GM18868 (cell line): ENCODE measurements at regions not wholly inside any gene's neighbourhood (a gene's known extent, or its start where the extent isn't known, plus 50 kb on each side); places are given as distances from the start of the nearest gene placed in this dataset.
"Not testable (repeated sequence)": the region's sequence is repeated elsewhere in the genome, so short reads cannot be mapped to it uniquely, and the experiment has no call there.

Source experiments
- ATAC-seq: cut with Tn5 transposase; IDR thresholded peaks from one replicate; pipeline ENCODE4 v1.9.1; 2021; ENCODE audit warnings: mild to moderate bottlenecking, moderate library complexity; ENCODE audit not compliant: unreplicated experiment

DNA sequence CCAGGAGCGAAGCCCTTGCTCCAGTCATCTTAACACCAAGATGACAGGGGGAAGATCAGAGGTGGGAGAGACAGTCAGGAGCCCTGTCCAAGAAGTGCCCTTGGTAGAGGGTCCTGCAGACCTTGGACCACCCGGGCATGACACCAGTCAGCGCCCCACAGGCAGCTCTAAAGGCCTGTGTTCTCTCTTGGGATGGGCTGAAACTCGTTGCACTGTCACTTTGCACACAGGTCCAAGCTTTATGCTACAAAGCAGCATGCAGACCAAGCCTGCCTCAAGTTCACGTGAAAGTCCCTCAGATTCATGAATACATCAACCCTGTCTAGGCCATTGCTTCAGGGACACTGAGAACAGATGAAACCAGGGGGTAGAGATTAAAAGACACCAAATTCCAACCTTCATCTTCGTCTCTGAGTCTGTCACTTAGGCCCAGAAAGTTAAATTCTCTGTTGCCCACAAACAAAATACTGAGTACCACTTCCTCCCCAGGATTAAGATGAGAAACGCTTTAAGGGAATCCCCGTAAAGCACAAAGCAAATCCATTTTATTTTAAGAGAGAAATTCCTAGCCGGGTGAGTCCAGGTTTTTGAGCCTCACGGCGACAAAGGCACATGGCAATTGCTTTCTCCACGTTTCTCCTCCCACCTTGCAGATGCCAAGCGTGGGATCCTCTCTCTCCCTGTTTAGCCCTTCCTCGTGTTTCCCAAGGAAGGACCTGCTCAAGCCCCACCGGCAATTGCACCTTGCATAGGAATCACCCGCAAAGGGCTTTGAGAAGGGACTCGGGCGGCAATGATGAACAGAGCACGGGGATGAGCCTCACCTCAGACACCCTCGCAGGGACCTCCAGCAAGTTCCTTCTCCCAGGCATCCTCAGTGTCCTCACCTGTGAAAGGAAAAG lies 75.0 kb upstream of the ID2 start:
- ATAC-seq = peak; percentile 15

DNA sequence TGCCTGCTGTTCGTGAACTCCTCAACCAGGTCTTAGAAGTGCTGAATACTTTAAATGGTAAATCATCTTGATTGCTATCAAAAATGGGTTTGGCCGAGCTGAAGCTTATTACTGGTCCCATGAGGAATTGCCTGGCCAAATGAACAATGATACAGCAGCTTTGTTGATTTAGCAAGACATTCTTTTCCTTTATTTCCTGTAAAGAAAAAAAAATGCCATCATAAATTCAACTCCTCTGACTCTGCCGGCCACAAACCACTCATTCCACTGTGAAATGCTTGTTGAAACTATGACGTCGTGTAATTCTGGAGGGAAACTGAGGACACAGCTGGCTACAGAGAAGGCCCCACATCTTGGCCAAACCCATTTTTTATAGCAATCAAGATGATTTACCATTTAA lies 74.2 kb upstream of the ID2 start:
- no peak for ATAC-seq

DNA sequence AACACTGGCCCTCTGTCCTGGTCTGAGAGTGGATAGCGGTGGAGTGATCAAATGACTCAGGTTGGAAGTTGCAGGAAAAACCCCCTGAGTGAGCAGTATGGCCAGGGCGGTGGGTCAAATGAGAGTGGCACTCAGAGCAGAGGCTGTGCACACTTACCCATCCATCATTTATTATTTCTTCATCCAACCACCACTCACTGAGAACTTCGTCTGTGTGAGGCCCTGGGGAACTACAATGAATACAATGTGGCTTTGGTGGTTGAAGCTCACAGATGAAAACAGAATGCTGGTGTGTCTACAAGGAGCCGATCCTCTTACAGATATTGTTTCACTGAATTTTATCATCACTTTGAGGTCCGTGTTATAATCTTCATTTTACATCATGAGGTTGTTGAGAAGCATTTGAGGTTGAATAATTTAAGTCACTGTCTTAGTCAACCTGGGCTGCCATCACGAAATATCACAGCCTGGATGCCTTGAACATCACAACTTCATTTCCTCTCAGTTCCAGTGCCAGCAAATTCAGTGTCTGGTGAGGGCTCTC lies 73.4 kb upstream of the ID2 start:
- ATAC-seq = no peak

DNA sequence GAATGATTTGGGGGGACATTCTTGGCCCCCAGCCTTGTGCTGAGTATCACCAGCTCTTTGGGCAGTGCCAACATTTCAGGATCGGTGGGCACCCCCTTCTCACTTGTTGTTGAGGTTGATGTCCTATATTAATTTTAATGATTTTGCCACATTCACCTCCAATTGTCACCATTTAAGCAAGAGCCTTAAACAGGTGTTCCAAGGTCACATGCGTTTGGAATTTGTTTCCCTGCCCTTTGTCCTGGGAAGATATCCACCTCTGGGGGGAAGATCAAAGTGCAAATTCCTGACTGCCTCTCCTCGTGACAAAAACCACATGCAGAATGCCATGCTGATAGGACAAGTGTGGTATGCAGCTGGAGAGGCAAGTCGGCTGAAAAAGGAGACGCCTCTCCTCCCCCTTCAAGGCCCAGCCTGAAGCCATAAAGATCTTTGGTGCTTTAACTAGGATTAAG lies 72.5 kb upstream of the ID2 start:
- no peak for ATAC-seq

DNA sequence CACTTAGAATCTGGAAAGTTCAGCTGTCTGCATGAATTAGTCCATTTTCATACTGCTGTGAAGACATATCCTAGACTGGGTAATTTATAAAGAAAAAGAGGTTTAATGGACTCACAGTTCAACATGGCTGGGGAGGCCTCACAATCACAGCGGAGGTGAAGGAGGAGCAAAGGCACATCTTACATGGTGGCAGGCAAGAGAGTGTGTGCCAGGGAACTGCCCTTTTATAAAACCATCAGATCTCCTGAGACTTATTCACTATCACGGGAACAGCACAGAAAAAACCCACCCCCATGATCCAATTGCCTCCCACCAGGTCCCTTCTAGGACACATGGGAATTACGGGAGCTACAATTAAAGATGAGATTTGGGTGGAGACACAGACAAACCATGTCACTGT lies 71.1 kb upstream of the ID2 start:
- not testable (repeated sequence) for ATAC-seq

GRCh38 chr2:8611246-8611645 lies 70.6 kb upstream of the ID2 start:
- no peak for ATAC-seq

DNA sequence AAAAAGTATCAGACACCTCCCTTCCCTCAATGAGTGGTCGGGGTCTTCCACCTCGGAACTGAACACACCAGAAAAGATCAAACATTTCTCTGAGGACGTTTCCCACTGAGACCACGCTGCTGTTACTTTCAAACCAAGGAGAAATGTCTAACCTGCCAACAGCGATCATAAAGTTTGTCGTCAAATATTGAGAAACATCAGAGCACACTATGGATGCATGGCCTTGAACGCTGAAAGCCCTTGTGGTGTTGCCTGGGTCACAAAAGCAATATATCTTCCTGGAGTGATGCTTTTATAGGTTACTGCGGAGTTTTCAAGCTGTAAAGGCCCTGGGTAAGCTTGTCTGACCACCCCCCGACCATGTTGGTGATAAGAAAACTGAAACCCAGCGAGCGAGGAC lies 70.2 kb upstream of the ID2 start:
- no peak for ATAC-seq

- ATAC-seq = no peak
These were observed 69.1 kb upstream of the ID2 start for GRCh38 chr2:8612734-8613179.

DNA sequence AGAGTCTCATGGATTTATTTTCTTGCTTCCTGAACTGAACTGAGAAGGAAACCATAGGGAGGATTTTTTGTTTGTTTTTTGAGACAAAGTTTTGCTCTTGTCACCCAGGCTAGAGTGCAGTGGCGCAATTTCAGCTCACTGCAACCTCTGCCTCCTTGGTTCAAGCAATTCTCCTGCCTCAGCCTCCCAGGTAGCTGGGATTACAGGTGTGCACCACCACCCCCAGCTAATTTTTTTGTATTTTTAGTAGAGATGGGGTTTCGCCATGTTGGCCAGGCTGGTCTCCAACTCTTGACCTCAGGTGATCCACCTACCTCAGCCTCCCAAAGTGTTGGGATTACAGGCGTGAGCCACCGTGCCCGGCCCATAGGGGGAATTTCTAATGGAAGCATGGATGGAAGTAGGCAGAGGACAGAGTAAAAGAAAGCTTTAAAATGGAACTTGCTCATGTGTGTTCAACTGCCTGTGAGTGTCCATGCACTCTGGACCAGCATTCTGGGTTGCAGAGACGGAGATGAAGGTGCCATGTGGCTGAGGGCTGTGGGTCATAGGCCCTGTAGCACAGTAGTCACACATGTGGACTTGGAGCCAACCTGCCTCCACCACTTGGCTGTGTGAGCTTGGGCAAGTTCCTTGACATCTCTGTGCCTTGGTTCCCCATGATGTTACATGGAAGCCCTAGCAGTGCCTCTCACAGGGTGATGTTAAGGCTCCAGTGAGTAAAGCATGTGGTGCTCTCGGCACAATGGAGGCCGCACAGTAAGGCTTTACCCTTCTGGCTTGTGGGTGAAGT lies 68.5 kb upstream of the ID2 start:
- not testable (repeated sequence) for ATAC-seq

DNA sequence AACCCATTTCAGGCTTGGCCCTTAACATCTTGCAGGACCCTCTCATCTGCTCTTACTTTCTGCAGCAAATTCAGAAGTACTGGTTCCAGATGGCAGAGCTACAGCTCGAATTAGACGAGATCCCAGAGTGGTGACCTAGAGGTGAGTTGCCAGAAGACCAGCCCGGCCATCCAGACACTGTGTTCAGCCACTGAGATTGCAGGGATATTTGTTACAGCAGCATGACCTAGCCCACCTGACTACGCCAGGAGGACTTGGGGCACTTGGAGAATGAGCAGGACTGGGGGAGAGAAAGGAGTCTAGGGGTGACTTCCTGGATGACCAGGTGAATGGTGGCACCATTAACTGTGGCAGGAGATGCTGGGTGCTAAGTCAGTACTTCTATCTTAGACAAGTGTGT lies 67.2 kb upstream of the ID2 start:
- no peak for ATAC-seq

- ATAC-seq = no peak
These were observed 66.6 kb upstream of the ID2 start for GRCh38 chr2:8615252-8615575.

GRCh38 chr2:8615576-8616281 lies 66.1 kb upstream of the ID2 start:
- no peak for ATAC-seq

DNA sequence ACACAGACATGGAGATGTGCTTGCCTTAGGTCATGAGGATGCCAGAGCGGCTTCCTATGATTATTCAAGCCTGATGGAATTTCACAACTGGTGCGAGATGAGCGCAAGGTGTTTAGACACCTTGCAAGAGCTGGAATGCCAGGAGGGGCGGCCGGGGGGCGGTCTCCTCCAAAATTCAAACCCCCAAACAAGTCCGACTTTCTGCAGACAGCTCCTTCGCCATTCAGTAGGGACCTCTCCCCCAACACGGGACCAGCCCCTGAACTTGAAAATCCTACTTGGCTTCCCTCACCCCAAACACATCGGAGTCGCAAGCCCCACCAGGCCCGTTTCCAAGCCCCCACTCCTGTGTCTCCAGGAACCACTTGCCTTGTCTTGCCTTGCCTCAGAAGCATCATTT lies 64.8 kb upstream of the ID2 start:
- no peak for ATAC-seq

- ATAC-seq = no peak
These were observed 64.3 kb upstream of the ID2 start for GRCh38 chr2:8617590-8617989.

- no peak for ATAC-seq
These were observed 62.8 kb upstream of the ID2 start for GRCh38 chr2:8619071-8619470.

GRCh38 chr2:8620611-8621382 lies 61.1 kb upstream of the ID2 start:
- no peak for ATAC-seq

DNA sequence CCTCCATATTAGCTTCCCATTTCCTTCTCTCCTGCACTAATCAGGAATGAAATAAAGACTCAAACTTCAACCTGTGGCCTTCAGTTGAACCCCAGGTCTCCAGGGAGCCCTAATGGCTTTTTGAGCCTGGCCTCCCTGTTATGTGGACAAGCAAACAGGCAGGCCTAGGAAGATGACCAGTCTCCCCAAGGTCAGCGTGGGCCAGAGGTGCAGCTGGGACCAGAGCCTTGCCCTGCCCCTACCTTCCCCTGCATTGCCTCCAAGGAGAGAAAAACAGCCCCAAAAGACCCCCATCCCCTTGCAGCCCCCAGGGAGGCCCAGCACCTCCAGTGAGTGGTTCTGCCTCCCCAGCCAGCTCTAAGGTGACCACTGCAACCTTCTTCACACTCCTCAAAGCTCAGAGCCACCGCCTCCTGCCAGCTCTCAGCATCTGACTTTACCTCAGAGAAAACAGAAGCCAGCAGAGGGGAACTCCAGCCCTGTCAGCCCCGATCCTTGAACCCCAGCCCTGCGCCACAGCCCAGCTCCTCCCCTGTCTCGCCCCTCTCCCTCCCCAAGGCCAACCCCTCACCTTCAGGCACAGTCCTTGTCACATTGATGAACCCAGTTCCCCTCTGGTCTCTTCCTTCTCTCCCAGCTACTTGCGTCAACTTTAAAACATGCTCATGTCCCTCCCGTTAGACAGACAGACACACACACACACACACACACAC lies 59.5 kb upstream of the ID2 start:
- ATAC-seq = no peak

- no peak for ATAC-seq
These were observed 58.9 kb upstream of the ID2 start for GRCh38 chr2:8622924-8623465.

GRCh38 chr2:8623576-8623957 lies 58.3 kb upstream of the ID2 start:
- no peak for ATAC-seq
